SK-N-SH (cell line): ENCODE measurements at regions not wholly inside any gene's neighbourhood (a gene's known extent, or its start where the extent isn't known, plus 50 kb on each side); places are given as distances from the start of the nearest gene placed in this dataset.

Source experiments
- CTCF ChIA-PET: fragments of 300-600, 350-600 bp; formaldehyde crosslinking; extraction: SDS; loops from one replicate; lab custom pipeline; 2021; lab: Yijun Ruan, JAX
- POLR2A ChIA-PET: fragments of 350-600 bp; sonication (Branson Sonifier 250); formaldehyde crosslinking; extraction: SDS; loops from one replicate; lab custom pipeline; 2020; ENCODE audit warnings: antibody characterized with exemption, inconsistent platforms; lab: Yijun Ruan, JAX
- DNase-seq: peaks from one replicate; pipeline ENCODE4 v3.0.0; 2012
- H2AFZ ChIP-seq: fragments of 200-600 bp; sonication (generic); 2 replicates; pipeline ENCODE4 v1.8.1; 2016; ENCODE audit warnings: antibody characterized with exemption, mild to moderate bottlenecking, low read depth
- H3F3A ChIP-seq: fragments of 200-600 bp; sonication (generic); replicated peaks from 2 replicates; pipeline ENCODE3; 2016; ENCODE audit warnings: antibody characterized with exemption, mild to moderate bottlenecking; ENCODE audit not compliant: insufficient read depth
- H3K27ac ChIP-seq, 2 experiments: fragments of 200-500 bp in 1 of 2; fragments of 200-600 bp in 1 of 2; sonication (Bioruptor generic) in 1 of 2; sonication (generic), shearing (Covaris generic) in 1 of 2; 2 replicates each; pipeline versions ENCODE4 v1.5.1 to v1.6.1; 2014 to 2016; ENCODE audit warnings: low read depth in 2 of 2, inconsistent platforms in 1 of 2, low read length in 1 of 2, mild to moderate bottlenecking in 1 of 2, mixed read lengths in 1 of 2
- H3K27me3 ChIP-seq: fragments of 200-600 bp; sonication (generic), shearing (Covaris generic); 2 replicates; pipeline ENCODE4 v1.6.1; 2016; ENCODE audit warnings: mixed run types; ENCODE audit not compliant: insufficient read depth
- H3K36me3 ChIP-seq, 2 experiments: fragments of 200-500 bp in 1 of 2; fragments of 200-600 bp in 1 of 2; sonication (Bioruptor generic) in 1 of 2; sonication (generic) in 1 of 2; replicated peaks in 1 of 2; 2 replicates each; pipeline versions ENCODE3 to v1.5.1; 2014 to 2016; ENCODE audit warnings: low read length in 1 of 2, mild to moderate bottlenecking in 1 of 2; ENCODE audit not compliant: insufficient read depth in 2 of 2, control insufficient read depth in 1 of 2
- H3K4me1 ChIP-seq, 2 experiments: fragments of 200-500 bp in 1 of 2; fragments of 200-600 bp in 1 of 2; sonication (Bioruptor generic) in 1 of 2; sonication (generic), shearing (Covaris generic) in 1 of 2; 2 replicates each; pipeline versions ENCODE4 v1.5.1 to v1.6.1; 2014 to 2016; ENCODE audit warnings: low read depth in 1 of 2, low read length in 1 of 2, mixed run types in 1 of 2; ENCODE audit not compliant: insufficient read depth in 2 of 2, control insufficient read depth in 1 of 2
- H3K4me2 ChIP-seq: fragments of 200-600 bp; sonication (generic), shearing (Covaris generic); 2 replicates; pipeline ENCODE4 v1.6.1; 2017; ENCODE audit warnings: mixed run types
- H3K4me3 ChIP-seq, 2 experiments: fragments of 200-500 bp in 1 of 2; fragments of 200-600 bp in 1 of 2; sonication (Bioruptor generic) in 1 of 2; sonication (generic), shearing (Covaris generic) in 1 of 2; 2 replicates each; pipeline versions ENCODE4 v1.5.1 to v1.8.1; 2014 to 2016; ENCODE audit warnings: low read depth in 2 of 2, inconsistent platforms in 1 of 2, low read length in 1 of 2, mild to moderate bottlenecking in 1 of 2, mixed read lengths in 1 of 2, moderate library complexity in 1 of 2
- H3K79me2 ChIP-seq: fragments of 200-600 bp; sonication (generic); 2 replicates; pipeline ENCODE4 v1.8.1; 2017; ENCODE audit warnings: mild to moderate bottlenecking; ENCODE audit not compliant: insufficient read depth
- H3K9ac ChIP-seq: fragments of 200-600 bp; sonication (generic); 2 replicates; pipeline ENCODE4 v1.6.1; 2017; ENCODE audit warnings: mixed run types
- H3K9me2 ChIP-seq: fragments of 200-600 bp; sonication (generic); 2 replicates; pipeline ENCODE4 v1.6.1; 2017; ENCODE audit warnings: mixed run types
- H3K9me3 ChIP-seq: fragments of 200-600 bp; sonication (generic); 2 replicates; pipeline ENCODE4 v1.6.1; 2017; ENCODE audit warnings: mixed run types, mild to moderate bottlenecking, moderate library complexity
- H4K20me1 ChIP-seq: fragments of 200-600 bp; sonication (generic); 2 replicates; pipeline ENCODE4 v1.6.1; 2017; ENCODE audit warnings: mild to moderate bottlenecking, mixed run types; ENCODE audit not compliant: insufficient read depth
- CTCF ChIP-seq: fragments of 200-600 bp; sonication (generic); IDR thresholded peaks from 2 replicates; pipeline ENCODE4 v1.6.1; 2017; ENCODE audit warnings: antibody characterized with exemption, mild to moderate bottlenecking, moderate library complexity
- EP300 ChIP-seq, 2 experiments: IDR thresholded peaks; 2 replicates each; pipeline versions ENCODE4 v1.4.0 to v1.6.1; 2012; ENCODE audit warnings: borderline replicate concordance in 1 of 2, low read depth in 1 of 2, low read length in 1 of 2
- EZH2phosphoT487 ChIP-seq: fragments of 200-600 bp; sonication (generic); IDR thresholded peaks from 2 replicates; pipeline ENCODE4 v1.6.1; 2017; ENCODE audit warnings: low read depth, mixed run types, mild to moderate bottlenecking, antibody characterized with exemption, moderate library complexity, borderline replicate concordance
- FOSL2 ChIP-seq: IDR thresholded peaks from 2 replicates; pipeline ENCODE4 v1.4.0; 2012; ENCODE audit warnings: low read depth, mild to moderate bottlenecking, moderate library complexity, borderline replicate concordance
- JUND ChIP-seq: IDR thresholded peaks from 2 replicates; pipeline ENCODE4 v1.4.0; 2012
- MEF2A ChIP-seq: IDR thresholded peaks from 2 replicates; pipeline ENCODE4 v1.4.0; 2012; ENCODE audit warnings: low read depth, borderline replicate concordance
- MXI1 ChIP-seq: IDR thresholded peaks from 2 replicates; pipeline ENCODE4 v1.6.1; 2012; ENCODE audit warnings: mild to moderate bottlenecking, low read depth, low read length, improper control_type of control experiment
- NRF1 ChIP-seq: IDR thresholded peaks from 2 replicates; pipeline ENCODE4 v1.6.1; 2012; ENCODE audit warnings: low read depth, mild to moderate bottlenecking, low read length
- RFX5 ChIP-seq: IDR thresholded peaks from 2 replicates; pipeline ENCODE4 v1.6.1; 2012; ENCODE audit warnings: mild to moderate bottlenecking, improper control_type of control experiment, low read length
- SIN3A ChIP-seq: IDR thresholded peaks from 2 replicates; pipeline ENCODE4 v1.6.1; 2012; ENCODE audit warnings: low read depth, mild to moderate bottlenecking, low read length, moderate library complexity, borderline replicate concordance
- SMC3 ChIP-seq: IDR thresholded peaks from 2 replicates; pipeline ENCODE4 v1.6.1; 2012; ENCODE audit warnings: low read depth, low read length, improper control_type of control experiment
- TAF1 ChIP-seq: IDR thresholded peaks from 2 replicates; pipeline ENCODE4 v1.6.1; 2012; ENCODE audit warnings: low read depth, mild to moderate bottlenecking, low read length, moderate library complexity, borderline replicate concordance
- TCF12 ChIP-seq: IDR thresholded peaks from 2 replicates; pipeline ENCODE4 v1.4.0; 2012
- ZBTB33 ChIP-seq: IDR thresholded peaks from 2 replicates; pipeline ENCODE4 v1.4.0; 2012; ENCODE audit warnings: low read depth, borderline replicate concordance
- WGBS: methylation state at CpG from one replicate; pipeline ENCODE4 v1.1.6; 2017; ENCODE audit warnings: low lambda C conversion rate; 5-methylcytosine and 5-hydroxymethylcytosine counted together
- TF ChIP-seq, protein P1 (sequence below): IDR thresholded peaks from 2 replicates; pipeline ENCODE4 v1.4.0; 2012; ENCODE audit warnings: low read depth, borderline replicate concordance
- TF ChIP-seq, protein P2 (sequence below): fragments of 150-350 bp; IDR thresholded peaks from 2 replicates; pipeline ENCODE4 v1.6.1; 2017; ENCODE audit warnings: antibody characterized with exemption, low read length, low read depth, borderline replicate concordance
- TF ChIP-seq, protein P3 (sequence below): IDR thresholded peaks from 2 replicates; pipeline ENCODE4 v1.4.0; 2012; ENCODE audit warnings: low read depth
- TF ChIP-seq, protein P4 (sequence below): fragments of 150-350 bp; IDR thresholded peaks from 2 replicates; pipeline ENCODE4 v1.6.1; 2016; ENCODE audit warnings: mild to moderate bottlenecking, low read depth, low read length

DNA sequence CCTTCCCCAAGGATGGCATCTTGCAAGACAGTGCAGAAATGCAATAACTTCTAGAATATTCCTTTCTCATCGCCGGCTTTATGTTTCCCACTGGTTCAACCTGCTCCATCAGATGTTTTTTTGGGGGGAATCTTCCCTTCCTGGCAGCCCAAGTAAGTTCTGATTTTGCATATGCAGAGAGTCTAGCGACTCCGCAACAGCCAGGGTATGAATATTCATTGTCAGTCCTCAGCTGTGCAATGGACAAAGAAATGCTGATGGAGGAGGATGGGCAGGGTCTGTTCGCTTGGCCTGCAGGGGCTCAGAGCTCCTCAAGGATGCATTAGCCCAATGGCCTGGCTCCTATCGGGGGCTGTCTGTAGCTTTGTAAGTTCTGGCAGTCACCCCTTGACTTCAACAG, 358.8 kb upstream of the CCL2 start:
- CTCF ChIA-PET, result interaction anchor here (0.5 to 3.7 kb wide), 3 partner anchors 15 to 117 kb away, joined by 3 to 14 read pairs (median 3); no protein-coding TSS in a partner anchor
- Histone ChIP-seq H3K4me3 (no peak overlapping the region), H3K9ac (no peak overlapping the region), H3K9me2 (no peaks in the 10 kb centered on the region)
- whole genome bisulfite sequencing, result 37% methylated on average over 6 of the region's 6 CpGs
- no peak for TF ChIP-seq EP300 (IDR thresholded peaks at IDR 0.05; ENCODE audit: borderline replicate concordance in 1 of 2, low read depth in 1 of 2, low read length in 1 of 2)
- no peak for TF ChIP-seq MXI1
- TF ChIP-seq, all 33 proteins: peak for 0
- H2AFZ ChIP-seq, result no peak overlapping the region
- no peaks in the 10 kb centered on the region for H3F3A ChIP-seq
- no peaks in the 10 kb centered on the region for H3K27me3 ChIP-seq
- H3K9me3 ChIP-seq, result no peaks in the 10 kb centered on the region
- H3K4me2 ChIP-seq, result no peak overlapping the region
- H3K4me1 ChIP-seq, result peaks cover 0 to 12% of the 10 kb centered on the region in 2 experiments; a peak in 2 of 4 replicates
- no peaks in the 10 kb centered on the region for H3K36me3 ChIP-seq
- no peak overlapping the region for H3K27ac ChIP-seq
- H4K20me1 ChIP-seq, result no peaks in the 10 kb centered on the region
- POLR2A ChIA-PET, result no interaction called here
- DNase-seq, result no peak
- no peaks in the 10 kb centered on the region for H3K79me2 ChIP-seq

DNA sequence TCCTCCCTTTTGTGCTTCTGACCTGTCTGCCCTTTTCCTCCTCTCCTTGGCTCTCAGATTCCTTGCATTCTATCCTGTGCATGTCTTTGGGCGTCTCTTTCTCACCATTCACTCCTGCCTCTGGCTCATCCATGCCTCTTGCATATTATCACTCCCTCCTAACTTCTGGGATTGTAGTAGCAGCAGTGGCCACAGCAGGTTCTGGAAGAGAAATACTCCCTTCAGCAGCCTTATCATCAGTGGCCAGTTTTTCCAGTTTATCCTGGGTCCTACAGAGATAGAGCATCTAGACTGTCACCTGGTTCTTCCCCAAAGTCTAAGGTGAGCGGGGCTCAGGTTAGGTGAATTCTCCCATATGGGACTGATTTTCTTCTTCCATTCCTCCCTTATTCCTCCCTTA, 354.0 kb upstream of the CCL2 start:
- WGBS, result 11% methylated on average over 2 of the region's 2 CpGs
- Histone ChIP-seq H2AFZ (no peak overlapping the region), H4K20me1 (no peaks in the 10 kb centered on the region), H3K4me3 (no peak overlapping the region), H3F3A (no peaks in the 10 kb centered on the region), H3K79me2 (no peaks in the 10 kb centered on the region), H3K4me1 (no peaks in the 10 kb centered on the region), H3K4me2 (no peak overlapping the region), H3K27ac (no peak overlapping the region), H3K9me3 (no peaks in the 10 kb centered on the region), H3K9me2 (no peaks in the 10 kb centered on the region), H3K36me3 (no peaks in the 10 kb centered on the region), H3K27me3 (no peaks in the 10 kb centered on the region), H3K9ac (no peak overlapping the region)
- no peak for DNase-seq
- TF ChIP-seq FOSL2, result no peak
- TF ChIP-seq, protein P1, sequence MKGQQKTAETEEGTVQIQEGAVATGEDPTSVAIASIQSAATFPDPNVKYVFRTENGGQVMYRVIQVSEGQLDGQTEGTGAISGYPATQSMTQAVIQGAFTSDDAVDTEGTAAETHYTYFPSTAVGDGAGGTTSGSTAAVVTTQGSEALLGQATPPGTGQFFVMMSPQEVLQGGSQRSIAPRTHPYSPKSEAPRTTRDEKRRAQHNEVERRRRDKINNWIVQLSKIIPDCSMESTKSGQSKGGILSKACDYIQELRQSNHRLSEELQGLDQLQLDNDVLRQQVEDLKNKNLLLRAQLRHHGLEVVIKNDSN, result no peak
- no peak for TF ChIP-seq EP300 (IDR thresholded peaks at IDR 0.05; ENCODE audit: borderline replicate concordance in 1 of 2, low read depth in 1 of 2, low read length in 1 of 2)
- no peak for TF ChIP-seq EZH2phosphoT487
- no peak for TF ChIP-seq CTCF
- TF ChIP-seq JUND, result no peak
- no peak for TF ChIP-seq SMC3
- no peak for TF ChIP-seq RFX5
- TF ChIP-seq, protein P2, sequence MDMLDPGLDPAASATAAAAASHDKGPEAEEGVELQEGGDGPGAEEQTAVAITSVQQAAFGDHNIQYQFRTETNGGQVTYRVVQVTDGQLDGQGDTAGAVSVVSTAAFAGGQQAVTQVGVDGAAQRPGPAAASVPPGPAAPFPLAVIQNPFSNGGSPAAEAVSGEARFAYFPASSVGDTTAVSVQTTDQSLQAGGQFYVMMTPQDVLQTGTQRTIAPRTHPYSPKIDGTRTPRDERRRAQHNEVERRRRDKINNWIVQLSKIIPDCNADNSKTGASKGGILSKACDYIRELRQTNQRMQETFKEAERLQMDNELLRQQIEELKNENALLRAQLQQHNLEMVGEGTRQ, result no peak
- TF ChIP-seq TCF12, result no peak
- TF ChIP-seq ZBTB33, result no peak
- TF ChIP-seq, protein P3, sequence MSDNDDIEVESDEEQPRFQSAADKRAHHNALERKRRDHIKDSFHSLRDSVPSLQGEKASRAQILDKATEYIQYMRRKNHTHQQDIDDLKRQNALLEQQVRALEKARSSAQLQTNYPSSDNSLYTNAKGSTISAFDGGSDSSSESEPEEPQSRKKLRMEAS, result no peak
- no peak for TF ChIP-seq NRF1
- no peak for TF ChIP-seq TAF1
- no peak for TF ChIP-seq MEF2A
- no peak for TF ChIP-seq SIN3A
- TF ChIP-seq, protein P4, sequence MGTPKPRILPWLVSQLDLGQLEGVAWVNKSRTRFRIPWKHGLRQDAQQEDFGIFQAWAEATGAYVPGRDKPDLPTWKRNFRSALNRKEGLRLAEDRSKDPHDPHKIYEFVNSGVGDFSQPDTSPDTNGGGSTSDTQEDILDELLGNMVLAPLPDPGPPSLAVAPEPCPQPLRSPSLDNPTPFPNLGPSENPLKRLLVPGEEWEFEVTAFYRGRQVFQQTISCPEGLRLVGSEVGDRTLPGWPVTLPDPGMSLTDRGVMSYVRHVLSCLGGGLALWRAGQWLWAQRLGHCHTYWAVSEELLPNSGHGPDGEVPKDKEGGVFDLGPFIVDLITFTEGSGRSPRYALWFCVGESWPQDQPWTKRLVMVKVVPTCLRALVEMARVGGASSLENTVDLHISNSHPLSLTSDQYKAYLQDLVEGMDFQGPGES, result no peak
- POLR2A ChIA-PET, result no interaction called here
- CTCF ChIA-PET, result interaction anchor here (1.6 kb wide), 1 partner anchor 10 kb away, joined by 3 read pairs; no protein-coding TSS in a partner anchor
